Adrenal gland (tissue), 5 donors: ENCODE measurements at regions not wholly inside any gene's neighbourhood (a gene's known extent, or its start where the extent isn't known, plus 50 kb on each side); places are given as distances from the start of the nearest gene placed in this dataset.

Experiments
- CTCF ChIP-seq, 6 experiments: fragments of 450-650 bp in 4 of 6; fragments of 200-600 bp in 2 of 6; sonication (generic) in 1 of 6; IDR thresholded peaks; 1 replicate in 5 of 6; 2 replicates in 1 of 6; pipeline versions ENCODE4 v1.5.1 to v1.8.0; 2016 to 2021; ENCODE audit warnings: antibody characterized with exemption in 6 of 6, mild to moderate bottlenecking in 2 of 6, moderate library complexity in 1 of 6
- POLR2A ChIP-seq, 2 donors: fragments of 450-650 bp; IDR thresholded peaks; one replicate each; pipeline ENCODE4 v1.6.1; 2017; ENCODE audit warnings: antibody characterized with exemption in 2 of 2, mild to moderate bottlenecking in 2 of 2, moderate library complexity in 1 of 2
- donor health status: DM: no; HTN: no; CAD: no.

GRCh38 chr6:100255701-100256100 is 209.0 kb downstream of the SIM1 start:
- TF ChIP-seq POLR2A (IDR thresholded peaks at IDR 0.05) (no peak), CTCF (IDR thresholded peaks at IDR 0.05) (no peak)
